HG02870 (cell line): ENCODE measurements at regions not wholly inside any gene's neighbourhood (a gene's known extent, or its start where the extent isn't known, plus 50 kb on each side); places are given as distances from the start of the nearest gene placed in this dataset.
"Not testable (repeated sequence)": the region's sequence is repeated elsewhere in the genome, so short reads cannot be mapped to it uniquely, and the experiment has no call there.

Experiments used
- ATAC-seq: cut with Tn5 transposase; IDR thresholded peaks from one replicate; pipeline ENCODE4 v1.9.1; 2021; ENCODE audit warnings: mild to moderate bottlenecking, moderate library complexity; ENCODE audit not compliant: unreplicated experiment

DNA sequence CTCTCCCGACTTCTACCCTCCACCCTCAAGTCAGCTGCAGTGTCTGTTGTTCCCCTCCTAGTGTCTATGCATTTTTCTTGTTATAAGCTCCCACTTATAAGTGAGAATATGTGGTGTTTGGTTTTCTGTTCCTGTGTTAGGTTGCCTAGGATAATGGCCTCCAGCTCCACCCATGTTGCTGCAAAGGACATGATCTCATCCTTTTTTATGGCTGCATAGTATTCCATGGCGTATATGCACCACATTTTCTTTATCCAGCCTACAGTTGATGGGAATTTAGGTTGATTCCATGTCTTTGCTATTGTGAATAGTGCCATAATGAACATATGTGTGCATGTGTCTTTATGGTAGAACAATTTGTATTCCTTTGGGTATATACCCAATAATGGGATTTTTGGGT, 80.7 kb downstream of the SPTSSA start:
- not testable (repeated sequence) for ATAC-seq

DNA sequence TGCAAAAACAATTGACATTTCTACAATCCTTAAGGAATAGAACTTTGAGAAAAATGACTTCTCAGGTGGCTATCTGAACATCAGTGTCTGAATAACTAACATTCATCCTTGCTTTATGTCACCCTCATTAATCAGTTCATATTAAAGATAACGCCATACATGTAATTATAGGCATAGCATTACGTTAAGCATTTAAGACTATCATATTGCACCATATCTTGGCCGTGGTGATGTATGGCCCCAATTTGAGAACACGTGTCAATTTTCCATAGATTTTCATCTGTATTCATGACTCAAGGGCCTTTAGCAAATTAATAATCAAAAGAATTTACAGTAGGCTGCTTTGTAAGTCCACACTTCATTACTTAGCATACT, 81.6 kb downstream of the SPTSSA start:
- no peak for ATAC-seq

DNA sequence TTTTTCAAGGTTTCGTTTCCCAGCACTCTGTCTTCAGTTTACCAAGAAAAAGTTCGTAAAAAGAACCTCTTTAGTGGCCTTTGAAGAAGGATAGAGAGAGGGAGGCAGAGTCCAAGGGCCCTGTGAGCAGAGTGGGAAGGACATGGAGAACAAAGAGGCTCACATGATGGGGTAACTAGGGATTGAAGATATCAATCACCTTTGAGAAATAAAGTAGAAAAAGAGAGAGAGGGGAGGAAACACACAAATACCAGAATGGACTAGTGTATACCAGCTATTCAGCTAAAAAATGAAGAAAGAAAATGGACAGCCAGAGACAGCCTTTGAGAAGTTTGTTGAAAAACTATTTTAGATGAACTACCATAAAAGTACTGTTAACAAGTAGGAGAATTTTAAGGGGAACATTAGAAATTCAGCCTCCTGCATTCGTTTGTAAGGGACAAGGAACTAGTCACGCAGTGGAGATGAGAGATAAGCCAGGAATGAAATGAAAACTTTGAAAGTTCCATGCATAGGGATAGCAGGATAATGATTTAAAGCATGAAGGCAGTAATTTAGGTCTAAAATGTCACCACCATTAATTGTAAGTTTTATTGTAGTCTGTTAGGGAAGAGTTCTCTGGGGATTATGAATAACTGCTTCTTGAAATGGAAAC, 82.1 kb downstream of the SPTSSA start:
- ATAC-seq = no peak

DNA sequence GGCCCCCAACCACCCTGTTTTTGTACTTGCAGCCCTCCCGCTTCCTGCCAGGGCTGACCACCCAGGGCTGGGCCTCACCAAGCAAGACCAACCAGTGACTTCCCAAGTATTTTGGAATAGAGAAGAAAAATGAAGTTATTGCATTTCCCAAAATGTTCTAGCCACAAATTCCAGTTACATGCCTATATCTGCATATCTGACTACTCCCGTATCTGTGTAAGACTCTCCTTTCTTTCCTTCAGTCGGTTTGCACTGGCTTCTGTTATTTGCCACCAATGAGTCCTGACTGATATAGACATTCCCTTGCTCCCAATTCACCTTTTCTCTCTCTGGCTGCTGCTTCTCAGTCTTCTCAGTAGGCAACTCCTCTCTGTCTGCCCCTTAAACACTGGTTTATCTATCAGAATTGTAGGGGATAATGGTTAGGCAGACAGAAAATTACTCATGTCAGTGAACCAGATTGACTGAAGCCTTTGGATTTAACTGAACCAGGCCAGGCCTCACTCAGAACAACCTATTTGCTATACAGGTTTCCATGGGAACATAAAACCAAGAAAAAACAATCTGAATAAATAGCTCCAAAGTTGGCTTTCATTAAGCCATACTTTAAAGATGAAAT, 85.3 kb downstream of the SPTSSA start:
- ATAC-seq = no peak

DNA sequence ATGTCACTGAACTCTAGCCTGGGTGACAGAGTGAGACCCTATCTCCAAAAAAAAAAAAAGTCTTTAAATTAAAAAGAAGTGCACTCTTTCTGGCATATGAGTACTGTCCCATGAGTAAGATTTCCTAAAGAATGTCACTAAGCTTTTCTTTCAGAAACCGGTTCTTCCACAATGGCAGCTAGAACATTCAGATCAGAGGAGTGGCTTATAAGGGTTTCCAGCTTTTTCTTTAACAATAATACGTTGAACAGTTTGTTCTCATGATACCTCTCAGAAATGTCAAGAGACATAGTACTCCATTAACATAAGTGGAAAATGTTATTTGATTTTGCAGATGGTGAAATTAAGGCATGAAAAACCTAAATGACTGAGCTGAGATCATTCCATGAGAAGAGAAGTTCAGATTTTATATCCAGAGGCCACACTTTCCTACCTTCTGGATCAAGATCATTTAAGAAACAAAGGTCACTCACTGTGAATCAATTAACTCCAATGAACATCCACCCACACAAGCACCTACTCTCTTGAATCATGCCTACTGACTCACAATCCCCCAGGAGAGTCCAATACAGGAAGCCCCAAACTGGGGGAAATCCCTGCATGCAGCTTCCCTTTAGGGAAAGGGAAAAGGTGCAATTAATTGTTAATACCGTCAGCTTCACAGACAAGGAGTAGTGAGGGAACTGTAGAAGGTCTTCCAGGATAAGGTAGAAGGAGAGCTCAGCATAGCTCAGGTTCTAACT, 86.9 kb downstream of the SPTSSA start:
- no peak for ATAC-seq

DNA sequence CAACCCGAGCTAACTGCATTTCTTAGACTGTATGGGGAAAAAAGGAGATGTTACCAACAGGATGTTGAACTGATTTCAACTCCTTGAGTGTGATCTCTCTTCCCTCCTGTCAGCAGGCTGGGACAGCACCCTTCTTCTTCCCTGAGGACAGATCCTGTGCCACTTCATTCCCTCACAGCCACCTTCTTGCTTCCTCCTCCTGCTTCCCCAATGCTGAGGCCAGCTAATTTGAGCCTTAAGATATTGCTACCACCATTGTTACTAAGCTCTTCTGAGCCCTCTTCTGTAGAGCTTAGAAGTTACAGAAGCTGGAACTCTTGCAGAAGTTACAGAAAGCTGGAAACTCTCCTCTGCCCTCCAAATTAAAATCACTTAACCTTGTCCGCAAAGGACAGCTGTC, 88.8 kb downstream of the SPTSSA start:
- ATAC-seq = no peak

DNA sequence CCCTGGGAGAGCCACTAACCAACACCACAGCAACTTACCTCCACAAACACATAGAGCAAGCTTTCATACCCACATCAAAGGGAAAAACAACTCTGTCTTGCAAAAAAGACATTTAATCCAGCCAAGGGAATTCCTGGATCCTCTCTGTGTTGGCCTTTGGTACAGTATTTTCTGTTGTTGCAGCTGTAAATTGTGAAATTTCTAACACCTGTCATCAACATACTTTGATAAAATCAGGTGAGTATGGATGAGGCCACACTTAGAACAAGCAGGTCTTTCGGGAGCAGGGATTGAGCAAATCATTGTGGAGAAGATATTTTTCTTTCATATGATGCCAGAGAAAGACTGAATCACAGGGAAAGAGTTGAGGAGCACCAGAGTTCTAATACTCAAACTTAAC, 89.3 kb downstream of the SPTSSA start:
- ATAC-seq = no peak

DNA sequence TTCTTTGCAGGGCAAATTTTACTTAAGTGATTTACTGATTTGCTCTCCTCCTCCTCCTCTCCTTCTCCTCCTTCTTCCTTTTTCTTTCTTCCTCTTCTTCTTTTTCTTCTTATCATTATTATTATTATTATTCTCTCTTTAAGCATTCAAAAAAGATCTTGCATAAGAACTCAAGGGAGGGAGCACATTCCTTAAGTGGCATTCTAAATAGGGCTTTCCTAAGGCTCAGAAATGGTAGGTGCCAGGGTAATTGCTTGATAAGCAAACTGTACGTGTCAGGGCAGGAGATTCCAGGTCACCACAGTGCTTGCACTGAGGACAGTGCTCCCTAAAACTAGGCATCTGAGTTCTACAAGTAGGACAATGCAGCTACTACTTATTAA, 92.4 kb downstream of the SPTSSA start:
- no peak for ATAC-seq

DNA sequence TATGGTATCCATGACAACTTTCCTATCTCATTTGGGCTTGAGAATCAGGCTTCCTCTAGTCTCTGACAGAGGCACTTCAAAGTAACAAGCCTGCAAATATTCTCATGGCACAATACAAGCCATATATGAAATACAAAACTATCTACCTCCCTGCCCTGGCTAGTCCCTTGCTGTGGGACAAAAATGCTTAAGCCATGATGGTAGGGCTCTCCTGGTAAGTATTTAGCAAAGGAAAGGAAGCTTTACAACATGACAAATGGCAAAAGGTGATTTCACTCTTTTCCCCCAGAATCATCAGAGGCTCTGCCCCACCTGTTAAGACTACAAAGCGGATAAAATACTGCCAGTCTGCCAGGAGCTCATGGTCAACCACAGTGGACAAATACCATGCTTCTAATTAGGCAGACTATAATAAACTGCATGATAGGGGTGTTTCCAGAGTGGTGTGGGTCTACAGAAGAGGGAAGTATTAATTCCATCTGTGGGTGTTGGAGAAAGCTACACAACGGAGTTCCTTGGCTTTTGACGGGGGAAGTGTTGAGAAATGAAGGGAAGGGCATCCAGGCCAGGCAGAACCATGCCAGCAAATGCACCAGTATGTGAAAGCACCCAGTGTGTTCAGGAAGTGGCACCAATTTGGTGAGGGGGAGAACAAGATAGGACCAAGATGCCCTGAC, 92.9 kb downstream of the SPTSSA start:
- ATAC-seq = no peak

DNA sequence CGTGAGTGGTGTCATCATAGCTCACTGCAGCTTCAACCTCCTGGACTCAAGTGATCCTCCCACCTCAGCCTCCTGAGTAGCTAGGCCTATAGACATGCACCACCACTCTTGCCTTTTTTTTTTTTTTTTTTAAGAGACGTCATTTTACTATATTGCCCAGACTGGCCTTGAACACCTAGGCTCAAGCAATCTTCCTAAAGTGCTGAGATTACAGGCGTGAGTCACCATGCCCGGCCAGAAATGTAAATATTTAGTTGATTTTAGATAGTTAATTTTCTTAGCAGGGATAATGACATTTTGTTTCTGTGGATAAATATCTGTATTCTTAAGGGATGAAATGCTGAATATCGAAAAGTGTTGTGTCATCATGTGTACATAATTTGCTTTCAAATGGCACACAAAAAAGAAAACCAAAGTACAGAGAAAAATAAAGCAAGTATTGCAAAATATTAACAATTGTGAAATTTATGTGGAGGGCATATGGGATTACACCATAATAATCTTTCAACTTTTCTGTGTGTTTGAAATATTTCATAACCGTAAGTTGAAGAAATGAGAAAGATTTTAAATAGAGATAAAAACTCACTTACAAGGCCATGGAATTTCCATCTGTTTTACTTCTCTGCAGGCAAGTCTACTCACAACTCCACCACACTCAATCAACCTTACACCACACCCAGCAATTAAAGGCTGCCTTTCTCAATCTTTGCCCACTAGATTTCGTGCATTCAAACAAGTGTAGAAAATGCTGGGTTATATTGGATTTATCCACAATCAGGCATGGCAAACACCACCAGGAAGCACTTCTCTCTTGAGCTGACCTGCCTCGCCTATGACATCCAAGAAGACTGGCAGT, 93.7 kb downstream of the SPTSSA start:
- ATAC-seq = no peak

DNA sequence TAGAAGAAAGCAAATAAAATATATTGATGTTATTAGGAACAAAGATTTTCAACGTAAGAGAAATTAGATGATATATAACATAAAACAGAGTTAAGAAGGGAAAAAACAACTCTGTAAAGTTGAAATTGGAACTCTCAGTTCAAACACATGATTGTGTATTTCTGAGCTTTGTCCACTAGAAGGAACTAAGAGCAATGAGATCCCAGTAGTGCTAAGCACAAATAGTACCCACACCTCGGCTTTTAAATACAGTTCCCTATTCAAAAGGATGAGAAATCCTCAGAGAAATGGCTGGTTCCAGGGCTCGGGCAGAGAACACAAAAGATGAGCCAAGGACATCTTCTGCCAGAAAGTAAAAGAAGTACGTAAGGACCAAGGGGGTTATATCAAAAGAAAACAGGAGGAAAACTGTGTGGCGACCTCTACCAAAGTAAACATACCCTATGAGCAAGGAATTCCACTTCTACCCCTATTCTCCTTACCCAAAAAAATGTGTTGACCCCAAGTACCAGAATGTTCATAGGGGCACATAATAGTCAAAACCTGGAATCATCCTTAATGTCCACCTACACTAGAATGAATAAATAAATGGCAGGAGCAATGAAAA, 96.6 kb downstream of the SPTSSA start:
- ATAC-seq = no peak

DNA sequence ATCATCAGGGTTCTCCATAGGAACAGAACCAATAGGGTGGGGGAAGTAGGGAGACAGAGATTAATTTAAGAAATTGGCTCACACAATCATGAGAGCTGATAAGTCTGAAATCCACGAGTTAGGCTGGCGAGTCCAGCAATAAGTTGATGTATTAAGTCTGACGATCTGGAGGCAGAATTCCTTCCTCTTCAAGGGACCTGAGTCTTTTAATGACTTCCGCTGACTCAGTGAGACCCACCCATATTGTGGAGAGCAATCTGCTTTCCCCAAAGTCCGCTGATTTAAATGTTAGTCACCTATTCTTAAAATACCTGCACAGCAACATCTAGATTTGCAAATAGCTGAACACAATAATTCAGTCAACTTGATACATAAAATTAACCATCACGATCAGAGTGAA, 97.8 kb downstream of the SPTSSA start:
- ATAC-seq = no peak

DNA sequence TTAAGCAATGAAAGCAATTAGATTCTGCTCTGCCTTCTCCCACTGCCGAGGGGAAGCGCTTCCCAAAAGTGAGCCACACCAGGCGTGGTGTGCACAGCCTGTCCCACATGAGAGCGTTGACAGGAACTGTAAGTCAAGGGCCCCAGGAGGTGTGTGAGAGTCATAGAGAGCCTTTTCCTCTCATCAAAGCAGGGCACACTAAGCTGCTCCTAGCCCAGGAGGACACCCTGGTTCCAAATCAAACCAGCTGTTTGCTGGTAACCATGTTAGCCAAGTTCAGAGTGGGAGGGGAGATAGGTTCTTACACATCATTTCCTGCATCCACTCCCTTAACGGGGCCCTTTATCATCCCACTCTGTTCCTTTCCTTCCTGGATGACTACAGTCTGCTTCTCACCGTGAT, 98.3 kb downstream of the SPTSSA start:
- no peak for ATAC-seq

DNA sequence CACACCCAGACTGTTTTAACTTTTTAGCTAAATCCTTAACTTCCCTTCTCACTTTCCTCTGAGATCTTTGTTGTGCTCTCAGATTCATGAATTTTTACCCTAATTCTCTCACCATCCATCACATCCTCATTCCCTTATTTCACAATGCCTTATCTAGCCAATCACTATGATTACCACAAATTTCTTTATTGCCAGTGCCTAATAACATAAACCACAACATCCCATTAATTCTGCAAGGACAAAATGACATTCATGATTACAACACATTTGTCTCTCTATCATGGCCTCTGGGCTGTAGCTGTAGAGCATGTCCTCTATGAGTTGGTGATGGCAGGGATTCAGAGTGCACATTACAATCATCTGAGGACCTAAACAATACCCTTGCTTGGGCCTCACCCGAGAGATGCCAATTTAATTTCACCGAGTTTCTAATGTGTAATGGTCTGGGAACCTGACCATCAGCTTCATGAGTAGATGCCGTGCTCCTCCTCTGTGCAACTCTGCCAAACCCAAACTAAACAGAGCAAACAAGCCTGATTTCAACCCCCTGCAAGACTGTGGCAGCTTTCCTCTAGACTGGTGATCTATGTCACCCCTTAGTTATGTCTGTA, 99.3 kb downstream of the SPTSSA start:
- no peak for ATAC-seq

DNA sequence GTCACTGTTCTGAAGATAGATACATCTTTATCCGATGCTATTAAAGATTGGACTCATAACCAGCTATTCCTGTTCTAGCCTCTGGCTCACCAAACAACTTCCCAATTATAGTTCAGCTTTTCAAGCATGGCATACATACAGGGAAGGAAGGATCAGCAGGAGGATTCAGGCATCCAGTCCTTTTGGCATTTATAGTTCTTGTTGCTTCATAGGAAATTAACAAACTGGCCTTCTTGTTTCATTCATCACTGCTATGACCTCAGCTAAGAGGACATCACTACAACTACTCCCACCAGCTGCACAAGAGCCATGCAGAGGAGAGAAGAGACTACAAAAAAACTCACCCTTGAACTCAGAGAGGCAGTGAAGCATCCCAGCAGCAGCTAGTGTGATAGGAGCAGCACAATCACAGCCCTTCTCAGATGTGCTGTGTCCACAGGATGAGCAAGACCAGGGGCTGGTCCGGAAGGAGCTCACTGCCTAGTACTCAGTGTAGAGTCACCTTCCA, 100.5 kb downstream of the SPTSSA start:
- ATAC-seq = no peak

DNA sequence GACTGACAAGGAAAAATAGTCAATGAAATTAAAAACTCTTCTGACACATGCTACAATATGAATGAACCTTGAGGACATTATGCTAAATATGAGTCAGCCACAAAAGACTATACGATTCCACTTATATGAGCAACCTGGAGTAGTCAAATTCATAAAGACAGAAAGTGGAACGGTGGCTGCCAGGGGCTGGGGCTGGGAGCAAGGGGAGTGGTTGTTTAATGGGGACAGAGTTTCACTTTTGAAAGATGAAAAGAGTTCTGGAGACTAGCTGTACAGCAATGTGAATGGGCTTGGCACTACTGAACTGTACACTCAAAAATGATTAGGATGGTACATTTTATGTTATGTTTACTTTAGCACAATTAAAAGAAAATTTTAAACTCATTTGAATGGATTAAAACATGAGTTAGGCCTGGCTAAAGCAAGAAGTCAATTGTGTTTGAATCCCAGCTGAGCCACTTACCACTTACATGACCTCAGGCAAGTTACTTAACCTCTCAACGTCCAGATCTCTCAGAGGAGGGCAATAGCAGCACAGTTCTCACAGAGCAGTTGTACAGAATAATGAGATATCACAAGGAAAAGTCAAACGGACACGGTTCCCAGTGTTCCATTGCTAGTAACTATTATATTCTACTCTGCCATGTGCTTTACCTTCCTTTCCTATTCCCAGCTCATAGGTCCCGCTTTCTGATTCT, 102.5 kb downstream of the SPTSSA start:
- no peak for ATAC-seq

DNA sequence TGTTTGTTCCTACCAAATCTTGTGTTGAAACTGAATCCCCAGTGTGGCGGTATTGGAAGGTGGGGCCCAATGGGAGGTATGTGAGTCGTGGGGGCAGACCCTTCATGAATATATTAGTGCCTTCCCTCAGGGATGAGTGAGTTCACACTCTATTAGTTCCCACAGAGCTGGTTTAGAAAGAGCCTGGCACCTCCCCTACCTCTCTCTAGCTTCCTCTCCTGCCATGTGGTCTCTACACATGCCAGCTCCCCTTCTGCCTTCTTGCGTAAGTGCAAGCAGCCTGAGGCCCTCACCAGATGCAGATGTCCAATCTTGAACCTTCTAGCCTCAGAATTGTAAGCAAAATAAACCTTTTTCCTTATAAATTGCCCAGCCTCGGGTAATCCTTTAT, 105.8 kb downstream of the SPTSSA start:
- no peak for ATAC-seq

DNA sequence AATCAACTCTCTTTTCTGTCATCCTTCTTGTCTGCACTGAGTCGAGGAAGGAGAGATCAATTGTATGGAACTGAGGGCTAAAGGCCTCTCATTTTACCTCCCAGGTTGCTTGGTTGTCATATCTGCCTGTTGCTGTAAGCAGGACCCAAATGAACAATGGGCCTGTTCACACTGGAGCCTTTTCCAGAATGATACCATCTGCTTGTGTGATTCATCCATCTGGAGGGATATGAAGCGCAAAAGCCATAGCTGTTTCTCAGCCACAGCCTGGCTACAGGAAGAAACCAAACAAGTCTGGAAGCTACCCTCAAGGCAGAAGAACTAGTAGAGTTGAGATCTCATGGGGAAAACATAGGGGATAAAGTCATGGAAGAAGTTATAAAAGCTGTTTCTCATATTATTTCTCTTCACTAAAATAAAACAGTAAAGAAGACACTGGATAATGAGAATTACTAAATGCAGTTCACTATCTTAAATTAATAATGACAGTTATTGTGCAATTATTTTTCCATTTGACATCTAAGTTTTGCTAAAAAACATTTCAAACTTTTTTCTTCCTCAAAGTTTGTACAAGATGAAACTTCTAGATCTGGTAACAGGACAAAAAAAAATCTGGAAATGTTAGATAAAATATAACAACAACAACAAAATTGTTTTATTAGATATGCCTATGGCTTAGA, 106.3 kb downstream of the SPTSSA start:
- ATAC-seq = no peak

DNA sequence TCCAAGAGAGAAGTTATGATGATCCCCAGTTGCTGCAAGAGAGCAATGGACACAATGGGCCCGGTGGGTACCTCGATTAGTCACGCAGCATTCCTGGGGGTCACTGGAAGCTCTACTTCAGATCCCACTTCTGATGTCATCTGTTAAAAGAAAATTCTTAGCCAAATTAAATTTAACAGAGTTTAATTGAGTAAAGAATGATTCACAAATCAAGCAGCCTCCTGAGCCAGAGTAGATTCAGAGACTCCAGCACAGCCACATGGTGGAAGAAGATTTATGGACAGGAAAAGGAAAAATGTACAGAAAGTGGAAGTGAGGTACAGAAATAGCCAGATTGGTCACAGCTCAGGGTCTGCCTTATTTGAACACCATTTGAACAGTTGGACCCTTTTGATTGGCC, 107.5 kb downstream of the SPTSSA start:
- ATAC-seq = no peak
